GM18858 (cell line): ENCODE measurements at regions not wholly inside any gene's neighbourhood (a gene's known extent, or its start where the extent isn't known, plus 50 kb on each side); places are given as distances from the start of the nearest gene placed in this dataset.

Experiments used
- ATAC-seq: cut with Tn5 transposase; IDR thresholded peaks from one replicate; pipeline ENCODE4 v1.9.1; 2021; ENCODE audit not compliant: unreplicated experiment

DNA sequence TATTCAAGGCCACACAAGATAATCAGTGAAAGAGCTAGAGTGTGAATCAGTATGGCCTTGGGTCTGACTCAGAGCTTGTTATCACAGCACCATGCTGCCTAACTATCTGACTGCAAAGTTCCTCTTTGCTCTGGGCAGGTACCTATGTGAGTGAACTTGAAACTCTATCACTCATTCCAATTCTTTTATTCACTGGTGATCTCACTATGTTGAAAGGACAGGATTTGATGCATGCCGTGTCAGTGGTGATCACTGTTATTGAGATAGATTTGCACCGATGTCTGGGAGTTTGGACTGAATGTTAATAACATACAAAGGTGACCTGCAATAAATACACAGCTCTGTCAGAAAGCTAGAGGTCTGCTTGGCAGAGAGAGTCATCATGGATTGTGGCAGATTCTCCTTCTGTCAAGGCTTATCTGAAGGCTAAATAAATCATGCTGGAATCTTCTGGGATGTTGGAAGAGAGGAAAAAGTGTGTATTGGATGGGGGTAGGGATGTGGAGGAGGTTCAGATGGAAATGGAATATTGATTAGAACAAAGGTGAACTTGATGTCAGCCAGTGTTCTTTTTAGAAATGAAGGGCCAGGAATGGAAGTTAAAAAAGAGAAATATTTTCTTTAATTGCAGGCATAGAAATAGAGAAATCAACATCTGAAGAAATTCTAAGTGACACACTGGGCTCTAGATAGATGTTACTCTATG lies 91.8 kb upstream of the TNC start:
- peak; percentile 53 for ATAC-seq

- ATAC-seq, result no peak
These were observed 92.7 kb upstream of the TNC start for GRCh38 chr9:115210699-115211098.

- ATAC-seq, result peak; percentile 42
These were observed 93.6 kb upstream of the TNC start for GRCh38 chr9:115211413-115212124.

GRCh38 chr9:115212125-115212605 lies 94.2 kb upstream of the TNC start:
- ATAC-seq, result no peak

GRCh38 chr9:115212832-115213231 lies 94.9 kb upstream of the TNC start:
- ATAC-seq, result no peak

GRCh38 chr9:115213818-115214334 lies 95.9 kb upstream of the TNC start:
- no peak for ATAC-seq

DNA sequence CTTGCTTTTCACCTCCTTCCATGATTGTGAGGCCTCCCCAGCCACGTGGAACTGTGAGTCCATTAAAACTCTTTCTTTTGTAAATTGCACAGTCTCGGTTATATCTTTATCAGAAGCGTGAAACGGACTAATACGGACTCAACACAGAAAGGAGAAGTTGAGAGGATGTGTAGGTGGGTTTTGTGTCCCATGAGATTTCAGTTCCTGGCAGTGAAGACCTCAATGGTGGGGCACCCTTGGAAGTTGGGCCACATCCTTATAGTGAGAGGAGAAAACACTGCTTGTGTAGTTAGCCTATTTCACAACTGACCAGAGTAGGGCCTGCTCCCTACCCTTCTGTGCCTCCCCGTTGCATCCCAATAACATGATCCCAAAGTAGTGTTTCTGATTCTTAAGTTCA lies 98.9 kb upstream of the TNC start:
- ATAC-seq, result no peak

GRCh38 chr9:115220319-115221005 lies 102.5 kb upstream of the TNC start:
- ATAC-seq, result no peak

DNA sequence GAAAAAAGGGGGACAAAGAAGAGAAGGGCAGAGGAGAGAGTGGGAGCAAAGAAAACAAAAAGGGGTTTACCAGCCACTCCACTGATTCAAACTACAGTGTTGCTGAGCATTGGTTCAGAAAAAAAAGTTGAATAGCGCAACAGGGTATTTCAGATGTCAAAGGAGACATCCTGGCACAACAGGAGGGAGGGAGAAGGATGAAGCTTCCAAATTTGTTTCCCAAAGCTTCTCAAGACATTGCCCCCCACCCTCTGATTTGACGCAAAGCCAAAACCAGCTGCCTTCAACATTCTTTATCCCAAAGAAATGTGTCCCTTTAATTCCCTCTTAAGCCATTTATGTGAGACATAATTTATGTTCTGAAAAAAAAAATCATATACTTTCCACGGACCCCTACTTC lies 105.5 kb upstream of the TNC start:
- ATAC-seq, result no peak

- no peak for ATAC-seq
These were observed 107.6 kb upstream of the TNC start for GRCh38 chr9:115225459-115226116.

- no peak for ATAC-seq
These were observed 108.2 kb upstream of the TNC start for GRCh38 chr9:115226152-115226551.

- no peak for ATAC-seq
These were observed 111.5 kb upstream of the TNC start for GRCh38 chr9:115229496-115229895.

- ATAC-seq, result no peak
These were observed 113.1 kb upstream of the TNC start for GRCh38 chr9:115230924-115231515.

- ATAC-seq, result no peak
These were observed 114.3 kb upstream of the TNC start for GRCh38 chr9:115232181-115232774.

DNA sequence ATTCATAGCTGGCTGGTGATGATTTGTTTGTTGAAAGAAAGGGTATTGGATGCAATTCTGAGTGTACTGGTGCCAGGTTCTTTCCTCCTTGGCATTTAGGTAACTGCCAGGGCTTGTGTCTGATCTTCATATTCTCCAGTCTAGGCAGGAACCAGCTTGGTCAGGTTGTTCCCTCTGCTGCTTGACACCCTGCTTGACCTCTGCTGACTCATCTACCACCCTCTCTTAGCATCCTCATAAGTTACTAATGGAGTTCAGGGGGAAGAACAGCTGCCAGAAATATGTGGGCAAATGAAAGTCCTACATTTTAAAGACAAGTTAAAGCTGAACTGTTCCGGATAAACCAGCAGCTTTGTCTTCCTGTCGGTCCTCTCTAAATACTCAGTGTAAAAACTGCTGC lies 116.1 kb upstream of the TNC start:
- ATAC-seq, result no peak

DNA sequence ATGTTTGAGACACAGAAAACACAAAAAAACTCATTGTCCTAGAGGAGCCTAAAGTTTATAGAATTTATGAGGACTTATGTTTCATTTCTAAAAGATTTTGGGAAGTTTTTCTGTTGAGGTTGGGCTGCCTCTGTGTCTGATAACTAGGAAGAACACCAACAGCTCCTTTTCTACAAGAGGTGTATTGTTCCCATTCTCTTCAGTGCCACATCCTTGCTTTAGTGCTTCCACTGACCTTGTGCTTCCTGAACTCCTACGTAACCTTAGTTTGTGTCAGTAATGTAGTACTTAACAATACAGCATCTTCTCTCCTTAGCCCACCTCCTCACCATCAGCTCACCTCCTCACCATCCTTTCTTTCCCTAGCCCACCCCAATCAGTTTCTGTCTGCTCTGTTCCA lies 117.3 kb upstream of the TNC start:
- no peak for ATAC-seq

DNA sequence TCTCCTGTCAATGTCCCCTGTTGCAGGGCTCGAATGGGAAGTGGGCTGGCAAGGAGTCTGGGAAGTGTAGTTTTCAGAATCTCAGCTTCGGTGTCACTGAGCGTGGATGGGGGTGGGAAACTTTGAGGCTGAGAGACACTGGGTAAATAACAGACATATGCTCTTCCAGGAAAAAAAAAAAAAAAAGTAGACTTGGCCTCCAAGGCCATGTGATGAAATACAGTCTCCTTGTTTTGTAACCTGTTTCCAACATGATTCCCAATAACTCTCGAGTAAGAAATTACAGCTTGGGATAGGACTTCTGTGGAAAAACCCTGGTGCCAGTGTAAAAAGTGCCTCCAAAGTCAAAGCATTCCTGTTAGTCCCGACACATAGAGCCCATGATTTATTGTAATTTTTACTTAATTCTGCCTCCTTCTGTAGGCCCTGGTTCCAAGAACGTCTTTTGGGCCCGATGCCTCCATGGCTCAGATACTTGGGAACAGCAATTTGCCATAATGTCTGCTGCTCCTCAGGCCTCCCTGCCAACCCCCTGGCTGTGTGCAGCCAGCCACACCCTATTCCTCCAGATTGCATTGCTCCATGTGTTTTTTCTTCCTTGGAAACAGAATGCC lies 119.5 kb upstream of the TNC start:
- no peak for ATAC-seq

DNA sequence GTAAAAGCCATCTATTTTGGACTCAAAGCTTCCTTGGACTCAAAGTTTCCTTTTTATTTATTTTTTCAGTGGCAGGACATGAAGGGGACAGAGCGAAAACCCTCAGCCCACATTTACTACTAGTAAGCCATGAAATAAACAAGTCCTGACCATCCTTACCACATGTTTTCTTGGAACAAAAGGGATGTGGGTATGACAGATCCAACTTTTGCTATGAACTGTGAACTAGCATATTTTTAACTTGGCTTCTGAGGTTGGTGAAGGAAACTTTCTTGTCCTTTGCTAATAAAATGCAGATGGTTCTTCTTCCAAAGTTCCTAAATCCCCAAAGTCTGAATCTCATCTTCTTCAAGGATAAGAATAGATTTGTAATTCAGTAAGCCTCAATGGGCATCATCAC lies 122.7 kb upstream of the TNC start:
- ATAC-seq, result no peak

DNA sequence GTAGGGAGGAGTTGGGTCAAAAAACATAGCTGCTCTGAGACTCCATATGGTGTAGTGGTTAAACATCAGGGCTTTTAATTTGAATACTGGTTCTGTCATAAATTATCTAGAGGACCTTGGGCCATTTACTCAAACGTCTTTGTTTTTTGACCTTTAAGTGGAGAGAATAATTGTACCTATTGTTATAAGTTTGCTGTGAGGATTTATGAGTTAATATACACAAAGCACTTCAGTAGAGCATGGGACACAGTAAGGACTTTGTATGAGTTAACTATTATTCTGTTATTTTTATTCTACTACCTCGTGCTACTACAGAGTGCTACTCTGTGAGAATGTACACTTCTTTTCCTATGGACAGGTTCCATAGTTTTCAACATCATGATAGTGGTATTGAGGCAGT lies 123.7 kb upstream of the TNC start:
- ATAC-seq, result no peak

GRCh38 chr9:115249488-115249887 lies 131.5 kb upstream of the TNC start:
- ATAC-seq, result no peak
